GM21526 (cell line): ENCODE measurements at regions not wholly inside any gene's neighbourhood (a gene's known extent, or its start where the extent isn't known, plus 50 kb on each side); places are given as distances from the start of the nearest gene placed in this dataset.

Experiments used
- ATAC-seq: cut with Tn5 transposase; IDR thresholded peaks from one replicate; pipeline ENCODE4 v1.9.1; 2021; ENCODE audit warnings: moderate library complexity; ENCODE audit not compliant: unreplicated experiment, low FRiP score

DNA sequence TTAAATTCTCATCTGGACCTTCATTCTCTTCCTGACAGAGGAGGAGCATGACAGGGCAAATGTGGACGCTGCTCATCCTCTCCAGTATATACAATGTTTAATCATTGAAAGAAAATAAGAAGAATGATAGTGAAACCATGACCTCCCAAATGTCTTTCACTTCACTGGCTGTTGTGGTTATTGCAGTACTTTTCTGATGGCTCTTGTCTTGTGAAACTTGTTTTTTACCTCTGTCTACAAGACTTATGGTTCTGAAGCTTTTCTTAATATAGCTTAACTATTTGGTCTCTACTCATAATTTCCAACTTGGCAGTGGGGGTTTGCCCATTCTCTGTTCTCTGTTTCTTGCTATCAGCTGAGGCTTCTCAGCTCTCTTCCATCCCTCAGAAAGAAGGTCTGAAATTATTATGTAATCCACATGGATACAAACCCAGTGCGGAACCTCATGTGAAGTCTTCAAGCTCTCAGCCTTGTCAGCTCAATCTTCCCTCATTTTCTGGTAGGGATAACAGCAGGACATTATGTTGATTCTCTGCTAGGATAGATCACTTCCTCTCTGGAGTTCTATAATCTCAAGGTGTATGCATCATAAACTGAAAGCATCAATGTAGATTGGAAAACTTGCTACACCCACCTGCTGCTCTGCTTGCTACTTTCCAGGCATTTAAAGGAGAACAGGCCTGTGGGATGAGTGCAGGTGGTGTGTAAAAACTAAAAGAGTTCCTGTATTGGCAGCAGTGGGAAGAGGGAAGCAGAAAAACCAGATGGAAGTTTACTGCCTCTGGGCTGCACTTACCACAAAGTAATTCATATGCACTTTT lies 250.3 kb upstream of the HTR2A start:
- ATAC-seq, result peak; percentile 98

DNA sequence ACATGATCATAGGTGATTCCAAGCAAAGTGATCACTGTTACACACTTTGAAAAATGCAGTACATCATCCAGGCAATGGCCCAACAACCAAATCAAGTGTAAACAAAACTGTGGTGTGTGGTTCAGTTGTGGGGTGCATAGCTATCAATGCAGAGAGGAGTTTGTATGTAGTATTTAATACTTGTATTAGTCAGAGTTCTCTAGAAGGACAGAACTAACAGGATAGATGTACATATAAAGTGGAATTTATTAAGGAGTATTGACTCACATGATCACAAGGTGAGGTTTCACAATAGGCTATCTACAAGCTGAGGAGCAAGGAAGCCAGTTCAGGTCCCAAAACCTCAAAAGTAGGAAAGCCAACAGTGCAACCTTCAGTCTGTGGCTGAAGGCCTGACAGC lies 249.3 kb upstream of the HTR2A start:
- no peak for ATAC-seq

DNA sequence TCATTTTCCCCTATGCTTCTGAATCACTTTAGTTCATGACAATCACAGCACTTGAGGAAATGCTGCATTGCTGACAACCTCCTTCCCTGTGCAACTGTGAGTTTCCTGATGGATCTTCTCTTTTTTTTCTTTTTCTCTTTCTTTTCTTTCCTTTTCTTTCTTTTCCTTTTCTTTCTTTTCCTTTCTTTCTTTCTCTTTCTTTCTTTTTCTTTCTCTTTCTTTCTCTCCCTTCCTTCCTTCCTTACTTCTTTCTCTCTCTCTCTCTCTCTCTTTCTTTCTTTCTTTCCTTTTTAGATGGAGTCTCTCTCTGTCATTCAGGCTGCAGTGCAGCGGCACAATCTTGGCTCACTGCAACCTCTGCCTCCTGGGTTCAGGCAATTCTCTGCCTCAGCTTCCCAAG lies 247.9 kb upstream of the HTR2A start:
- no peak for ATAC-seq

GRCh38 chr13:47142105-47142504 lies 245.3 kb upstream of the HTR2A start:
- no peak for ATAC-seq

GRCh38 chr13:47139519-47139918 lies 242.7 kb upstream of the HTR2A start:
- no peak for ATAC-seq

GRCh38 chr13:47136504-47136941 lies 239.7 kb upstream of the HTR2A start:
- ATAC-seq, result no peak

DNA sequence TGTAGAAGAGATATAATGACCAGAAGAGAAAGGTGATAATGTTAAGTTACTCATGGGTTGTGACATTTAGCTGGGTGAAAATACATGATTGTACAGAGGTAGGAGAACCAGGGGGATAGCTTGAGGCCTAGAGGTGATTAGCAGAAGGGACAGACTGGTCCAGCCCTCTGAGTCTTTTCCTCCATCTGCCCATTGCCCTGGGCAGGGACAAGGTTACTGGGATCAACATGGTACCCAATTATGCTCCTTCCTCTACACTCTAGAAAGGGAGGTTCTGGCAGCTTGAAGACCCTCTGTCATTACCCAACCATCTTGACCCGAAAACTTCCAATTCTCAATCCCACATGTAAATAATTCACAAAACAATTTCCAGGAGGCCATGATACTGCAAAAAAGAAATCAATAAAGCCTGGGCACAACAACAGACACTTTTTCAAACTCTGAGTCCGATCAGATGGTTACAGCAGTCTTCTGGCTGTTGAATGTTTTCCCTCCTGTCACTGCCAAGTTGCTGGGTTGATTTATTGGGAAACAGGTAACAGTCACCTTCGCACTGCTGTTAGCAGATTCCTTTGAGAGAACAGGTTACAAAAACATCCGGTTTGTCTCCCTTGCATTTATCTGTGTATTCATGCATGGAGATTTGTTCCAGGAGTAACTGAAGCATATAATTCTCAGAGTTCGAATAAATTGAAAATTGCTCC lies 239.1 kb upstream of the HTR2A start:
- ATAC-seq, result no peak

DNA sequence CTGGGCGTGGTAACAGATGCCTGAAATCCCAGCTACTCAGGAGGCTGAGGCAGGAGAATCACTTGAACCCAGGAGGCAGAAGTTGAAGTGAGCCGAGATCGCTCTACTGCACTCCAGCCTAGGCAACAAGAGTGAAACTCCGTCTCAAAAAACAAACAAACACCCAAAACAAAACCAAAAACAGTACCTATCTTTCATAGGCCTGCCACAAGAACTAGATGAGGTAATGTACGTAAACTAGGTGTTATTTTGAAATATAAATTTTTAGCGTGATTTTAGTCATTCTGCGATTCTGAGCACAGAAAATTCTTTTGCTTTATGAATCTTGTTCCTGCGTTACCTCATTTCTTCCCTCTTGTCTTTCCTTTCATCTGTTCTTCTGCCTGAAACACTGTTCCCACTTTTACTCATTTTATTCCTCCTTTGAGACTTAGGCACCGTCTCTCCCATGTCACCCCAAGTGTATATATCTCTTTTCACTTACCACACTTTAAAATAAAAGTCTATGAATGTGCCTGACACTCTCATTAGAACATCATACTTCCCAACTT lies 238.2 kb upstream of the HTR2A start:
- peak; percentile 75 for ATAC-seq

- ATAC-seq, result no peak
Measured at GRCh38 chr13:47133011-47133445, 236.2 kb upstream of the HTR2A start.

DNA sequence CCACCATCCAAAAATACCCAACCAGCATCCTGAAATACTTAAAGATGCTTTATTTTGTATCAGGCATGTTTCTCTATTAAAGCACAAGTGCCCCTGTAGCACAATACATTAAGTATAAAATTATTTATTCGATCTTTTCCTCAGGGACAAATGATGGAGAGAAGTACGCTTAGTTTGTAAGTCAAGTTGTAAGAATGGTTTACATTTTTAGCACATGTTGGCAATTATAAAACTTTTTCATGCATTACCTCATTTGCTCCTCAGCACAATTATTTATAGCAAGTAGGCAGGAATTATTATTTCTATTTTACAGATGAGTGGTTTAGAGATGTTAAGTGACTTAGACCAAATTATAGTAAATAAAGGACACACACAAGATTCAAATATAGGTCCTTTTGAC lies 232.6 kb upstream of the HTR2A start:
- ATAC-seq, result no peak

DNA sequence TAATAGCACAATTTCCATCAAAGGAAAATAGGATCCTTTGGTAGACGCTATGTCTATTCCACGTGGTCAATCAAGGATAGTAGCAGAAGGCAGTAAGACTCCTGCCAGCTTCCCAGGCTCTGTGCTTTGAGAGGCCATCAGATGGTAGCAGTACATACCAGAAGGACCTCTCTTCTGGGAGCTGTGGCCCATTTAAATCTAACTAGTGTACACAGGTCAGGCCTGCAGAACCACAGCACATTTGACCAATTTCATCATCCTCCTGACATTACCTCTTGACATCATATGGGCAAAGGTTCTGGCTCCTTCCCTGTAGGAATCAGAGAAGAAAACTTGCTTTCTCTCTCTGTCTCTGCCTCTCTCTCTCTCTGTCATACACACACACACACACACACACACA lies 229.6 kb upstream of the HTR2A start:
- no peak for ATAC-seq

- no peak for ATAC-seq
Measured at GRCh38 chr13:47121092-47121763, 224.4 kb upstream of the HTR2A start.

- ATAC-seq, result no peak
Measured at GRCh38 chr13:47120282-47120681, 223.4 kb upstream of the HTR2A start.

DNA sequence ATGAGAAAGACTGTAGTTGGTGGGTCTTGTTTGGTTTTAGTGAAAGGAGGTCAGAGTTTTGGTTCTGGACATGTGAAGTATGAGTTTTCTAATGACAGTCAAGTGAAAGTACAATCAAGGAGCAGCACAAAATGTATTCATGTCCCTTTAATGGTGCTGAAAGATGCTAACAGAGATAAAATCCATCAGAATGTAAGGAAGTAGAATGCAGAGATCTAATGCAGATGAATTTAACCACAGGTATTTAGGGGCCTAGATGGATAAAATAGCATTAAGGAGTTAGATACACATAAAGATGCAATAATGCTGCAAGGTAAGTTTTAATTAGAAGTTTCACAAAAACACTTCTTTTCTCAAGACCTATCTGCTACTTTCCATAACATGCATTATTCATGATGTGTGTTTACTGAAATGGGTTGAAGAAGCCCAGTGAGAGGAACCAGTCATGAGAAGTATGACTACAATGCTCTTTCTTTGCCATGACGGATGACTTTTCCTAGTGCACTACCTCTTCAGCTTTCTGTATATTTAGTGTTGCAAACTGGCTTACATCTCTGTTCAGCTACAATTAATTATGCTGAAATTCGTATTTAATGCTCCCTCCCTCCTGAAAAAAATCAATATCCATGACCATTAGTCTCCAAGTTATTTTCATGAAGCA lies 222.9 kb upstream of the HTR2A start:
- ATAC-seq, result no peak

GRCh38 chr13:47117268-47117667 lies 220.4 kb upstream of the HTR2A start:
- ATAC-seq, result no peak

- ATAC-seq, result no peak
Measured at GRCh38 chr13:47114030-47114429, 217.2 kb upstream of the HTR2A start.

- ATAC-seq, result no peak
Measured at GRCh38 chr13:47112903-47113299, 216.0 kb upstream of the HTR2A start.

DNA sequence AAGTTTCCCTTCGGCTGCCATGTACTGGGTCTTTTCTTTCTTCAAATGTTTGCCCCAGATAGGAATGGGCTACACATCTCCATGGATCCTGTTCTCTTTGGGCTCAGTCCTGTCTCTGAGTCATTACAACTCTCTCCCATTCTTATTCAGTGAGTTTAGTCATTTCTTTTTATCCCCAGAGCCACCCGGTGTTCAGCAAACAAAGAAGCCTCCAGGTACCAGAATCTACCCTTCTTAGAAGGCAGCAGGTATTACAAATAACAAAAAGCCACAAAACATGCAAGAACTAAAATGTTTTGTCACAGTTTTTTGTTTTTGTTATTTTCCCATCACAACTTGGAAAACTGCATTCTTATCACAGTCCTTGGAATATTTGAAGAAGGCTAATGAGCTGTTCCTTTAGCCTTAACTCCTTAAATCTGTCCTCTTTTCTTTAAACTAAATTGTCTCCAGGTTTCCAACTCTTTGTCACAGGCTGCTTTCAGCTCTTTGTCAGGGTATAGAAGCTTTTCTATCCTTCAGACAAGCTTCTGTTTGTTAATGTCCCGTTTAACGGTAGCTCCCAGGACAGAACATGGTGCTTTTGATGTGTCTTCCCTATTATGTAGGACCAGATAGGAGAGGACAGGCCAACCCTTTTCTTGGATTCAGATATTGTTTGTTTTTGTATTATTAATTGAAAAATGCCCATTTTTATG lies 215.5 kb upstream of the HTR2A start:
- no peak for ATAC-seq

GRCh38 chr13:47111499-47111898 lies 214.6 kb upstream of the HTR2A start:
- no peak for ATAC-seq

DNA sequence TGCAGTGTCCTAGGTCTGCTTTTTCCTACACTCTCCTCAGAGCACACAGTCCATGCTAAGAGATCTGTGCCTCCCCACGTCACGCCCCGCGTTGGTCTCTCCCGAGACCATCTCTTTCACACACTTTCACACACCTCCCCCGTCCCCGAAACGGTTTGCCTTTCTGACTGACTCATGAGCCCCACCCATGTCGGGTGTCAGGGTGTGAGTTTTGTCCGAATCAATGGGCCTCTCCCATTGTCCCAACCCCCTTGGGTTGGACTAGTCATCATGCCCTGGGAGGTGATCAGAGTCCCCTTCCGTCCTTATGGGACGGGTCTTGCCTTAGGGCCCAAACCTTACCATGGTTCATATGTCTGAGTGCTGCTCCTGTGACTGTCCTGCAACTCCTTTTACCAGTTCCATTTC lies 214.0 kb upstream of the HTR2A start:
- ATAC-seq, result no peak
